ENCODE measurements at regions not wholly inside any gene's neighbourhood (a gene's known extent, or its start where the extent isn't known, plus 50 kb on each side); places are given as distances from the start of the nearest gene placed in this dataset.

- Mint-ChIP-seq H3K4me1 (no peaks in the 10 kb centered on the region), H3K27me3 (peaks cover 2% of the 10 kb centered on the region), H3K27ac (no peak overlapping the region), H3K9me3 (no peaks in the 10 kb centered on the region), H3K4me3 (no peak overlapping the region), H3K36me3 (no peaks in the 10 kb centered on the region)
- ATAC-seq (ENCODE audit: low read depth) (no peak), DNase-seq (ENCODE audit: low spot score in 2 of 2) (no peak)
These were observed 181.9 kb downstream of the CTTN start for GRCh38 chr11:70580036-70580805.

- Mint-ChIP-seq H3K27me3 (peaks cover 9% of the 10 kb centered on the region), H3K9me3 (no peaks in the 10 kb centered on the region), H3K36me3 (no peaks in the 10 kb centered on the region), H3K27ac (no peak overlapping the region), H3K4me1 (no peaks in the 10 kb centered on the region), H3K4me3 (no peak overlapping the region)
- ATAC-seq (ENCODE audit: low read depth) (no peak), DNase-seq (ENCODE audit: low spot score in 2 of 2) (no peak)
These were observed 183.9 kb downstream of the CTTN start for GRCh38 chr11:70581991-70582885.

DNA sequence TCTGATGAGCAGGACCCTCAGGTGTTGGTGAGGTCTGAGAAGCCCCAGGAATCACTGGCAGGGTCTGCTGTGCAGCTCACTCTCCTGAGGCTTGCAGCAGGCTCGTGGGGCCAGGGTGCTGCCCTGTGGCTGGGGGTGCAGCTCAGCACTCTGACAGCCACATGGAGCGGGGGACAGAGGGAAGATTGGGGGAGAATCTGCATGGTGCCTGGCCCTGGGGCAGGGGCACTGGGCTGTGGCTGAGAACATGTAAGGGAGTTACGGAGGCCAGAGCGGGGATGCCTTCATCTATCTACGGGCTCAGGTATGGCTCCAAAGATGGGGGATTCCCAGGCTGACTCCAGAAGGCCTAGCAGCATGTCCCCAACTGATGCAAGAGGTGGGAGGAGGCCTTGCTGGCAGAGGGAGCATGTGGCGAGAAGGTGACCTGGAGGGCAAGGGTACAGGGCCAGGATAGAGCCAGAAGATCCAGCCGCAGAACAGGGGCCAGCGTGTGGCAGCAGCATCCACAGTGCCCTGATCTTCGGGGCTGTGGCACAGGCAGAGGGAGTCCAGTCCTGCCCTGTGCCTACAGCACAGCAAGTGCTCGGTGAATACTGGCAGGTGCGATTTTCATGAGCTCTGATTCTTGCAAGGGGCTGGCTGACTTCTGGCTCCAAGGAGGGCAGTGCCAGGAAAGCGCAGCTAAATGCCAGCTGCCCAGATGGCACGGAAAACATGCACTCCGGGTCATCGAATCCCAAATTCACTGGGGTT lies 184.7 kb downstream of the CTTN start:
- Mint-ChIP-seq H3K27me3 (peaks cover 9% of the 10 kb centered on the region), H3K36me3 (no peaks in the 10 kb centered on the region), H3K4me1 (no peaks in the 10 kb centered on the region), H3K4me3 (no peak overlapping the region), H3K27ac (no peak overlapping the region), H3K9me3 (no peaks in the 10 kb centered on the region)
- ATAC-seq (ENCODE audit: low read depth) (no peak), DNase-seq (ENCODE audit: low spot score in 2 of 2) (no peak)

DNA sequence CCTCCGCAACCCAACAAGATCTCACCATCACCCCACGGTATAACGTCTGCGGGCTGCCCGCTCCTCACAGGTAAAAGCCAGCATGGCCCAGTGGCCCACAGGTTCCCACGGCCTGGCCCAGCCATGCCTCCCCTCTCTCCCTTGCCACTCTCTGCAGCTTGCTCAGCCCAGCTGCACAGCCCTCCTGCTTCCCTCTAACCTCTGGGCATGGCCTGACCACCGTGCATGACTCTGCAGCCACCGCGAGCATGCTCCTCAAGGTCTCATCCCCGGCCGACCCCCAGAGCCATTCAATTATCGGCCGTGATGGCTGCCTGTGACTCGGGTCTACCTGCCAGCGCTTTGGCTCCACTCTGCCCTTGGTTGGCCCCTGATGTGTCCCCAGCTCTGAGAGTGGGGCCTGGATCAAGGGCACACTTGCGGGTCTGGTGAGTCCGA lies 185.5 kb downstream of the CTTN start:
- Mint-ChIP-seq H3K27me3 (peaks cover 9% of the 10 kb centered on the region), H3K4me1 (no peaks in the 10 kb centered on the region), H3K4me3 (no peak overlapping the region), H3K36me3 (no peaks in the 10 kb centered on the region), H3K9me3 (no peaks in the 10 kb centered on the region), H3K27ac (no peak overlapping the region)
- no peak for DNase-seq (ENCODE audit: low spot score in 2 of 2)
- no peak for ATAC-seq (ENCODE audit: low read depth)

DNA sequence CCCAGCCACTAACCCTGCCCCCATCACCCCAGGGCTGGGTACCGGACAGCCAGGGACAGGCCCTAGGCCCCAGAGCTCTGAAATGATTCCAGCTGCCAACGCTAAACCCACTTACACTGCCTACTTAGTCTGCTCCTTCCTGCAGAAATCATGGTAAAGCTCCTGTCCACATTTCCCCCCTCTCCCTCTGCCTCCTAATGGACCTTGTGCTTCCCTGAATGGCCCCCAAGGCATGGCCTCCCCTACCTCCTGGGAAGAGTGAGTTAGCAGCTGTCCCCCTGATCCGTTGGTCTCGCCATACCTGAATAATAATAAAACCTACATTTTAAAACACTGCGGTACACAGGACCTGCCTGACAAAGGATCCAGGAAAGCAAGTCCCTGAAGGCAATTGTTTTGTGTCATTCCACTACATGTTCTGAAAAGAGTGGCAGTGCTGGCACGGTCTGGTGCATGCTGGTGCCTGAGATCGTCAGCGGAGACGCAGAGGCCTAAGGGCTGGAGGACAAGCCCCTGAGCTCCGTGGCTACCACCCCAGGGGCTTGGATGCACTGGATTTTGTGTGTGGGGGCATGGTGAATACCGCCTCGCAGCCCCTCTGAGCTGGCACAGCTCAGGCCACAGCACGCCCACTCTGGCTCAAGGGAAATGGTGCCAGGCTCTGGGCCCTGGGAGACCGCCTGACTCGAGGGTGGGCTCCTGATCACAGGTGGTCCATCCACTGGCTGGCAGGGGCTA lies 186.3 kb downstream of the CTTN start:
- no peaks in the 10 kb centered on the region for H3K9me3 Mint-ChIP-seq
- no peak for DNase-seq (ENCODE audit: low spot score in 2 of 2)
- no peak overlapping the region for H3K27ac Mint-ChIP-seq
- H3K36me3 Mint-ChIP-seq: no peaks in the 10 kb centered on the region
- H3K4me3 Mint-ChIP-seq: no peak overlapping the region
- no peaks in the 10 kb centered on the region for H3K4me1 Mint-ChIP-seq
- ATAC-seq (ENCODE audit: low read depth): no peak
- H3K27me3 Mint-ChIP-seq: peaks cover 9% of the 10 kb centered on the region

- Mint-ChIP-seq H3K4me3 (no peak overlapping the region), H3K36me3 (no peaks in the 10 kb centered on the region), H3K9me3 (no peaks in the 10 kb centered on the region), H3K4me1 (no peaks in the 10 kb centered on the region), H3K27ac (no peak overlapping the region), H3K27me3 (peaks cover 9% of the 10 kb centered on the region)
- DNase-seq (ENCODE audit: low spot score in 2 of 2): no peak
- ATAC-seq (ENCODE audit: low read depth): no peak
These were observed 186.9 kb downstream of the CTTN start for GRCh38 chr11:70585236-70585545.

GRCh38 chr11:70586261-70587074 lies 188.1 kb downstream of the CTTN start:
- no peaks in the 10 kb centered on the region for H3K36me3 Mint-ChIP-seq
- DNase-seq (ENCODE audit: low spot score in 2 of 2) (no peak), ATAC-seq (ENCODE audit: low read depth) (no peak)
- no peaks in the 10 kb centered on the region for H3K9me3 Mint-ChIP-seq
- no peak overlapping the region for H3K4me3 Mint-ChIP-seq
- H3K27me3 Mint-ChIP-seq: peaks cover 9% of the 10 kb centered on the region
- no peak overlapping the region for H3K27ac Mint-ChIP-seq
- H3K4me1 Mint-ChIP-seq: no peaks in the 10 kb centered on the region

DNA sequence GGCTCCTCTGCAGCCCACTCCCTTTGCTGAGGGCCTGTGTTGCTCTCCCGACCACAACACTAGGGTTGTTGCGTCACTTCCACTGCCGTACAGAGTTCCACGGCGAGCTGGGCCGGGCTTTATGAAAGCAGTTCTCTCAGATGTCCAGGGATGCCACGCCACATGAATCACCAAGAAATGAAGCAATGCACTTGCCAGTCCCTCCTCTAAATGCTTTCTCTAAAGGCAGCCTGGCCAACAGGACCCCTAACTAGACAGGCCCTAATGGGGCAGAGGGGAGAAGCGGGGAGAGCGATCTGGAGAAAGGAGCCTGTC lies 188.7 kb downstream of the CTTN start:
- no peaks in the 10 kb centered on the region for H3K36me3 Mint-ChIP-seq
- H3K4me1 Mint-ChIP-seq: no peaks in the 10 kb centered on the region
- no peak overlapping the region for H3K4me3 Mint-ChIP-seq
- H3K9me3 Mint-ChIP-seq: no peaks in the 10 kb centered on the region
- H3K27ac Mint-ChIP-seq: no peak overlapping the region
- DNase-seq (ENCODE audit: low spot score in 2 of 2) (no peak), ATAC-seq (ENCODE audit: low read depth) (no peak)
- peaks cover 9% of the 10 kb centered on the region for H3K27me3 Mint-ChIP-seq

DNA sequence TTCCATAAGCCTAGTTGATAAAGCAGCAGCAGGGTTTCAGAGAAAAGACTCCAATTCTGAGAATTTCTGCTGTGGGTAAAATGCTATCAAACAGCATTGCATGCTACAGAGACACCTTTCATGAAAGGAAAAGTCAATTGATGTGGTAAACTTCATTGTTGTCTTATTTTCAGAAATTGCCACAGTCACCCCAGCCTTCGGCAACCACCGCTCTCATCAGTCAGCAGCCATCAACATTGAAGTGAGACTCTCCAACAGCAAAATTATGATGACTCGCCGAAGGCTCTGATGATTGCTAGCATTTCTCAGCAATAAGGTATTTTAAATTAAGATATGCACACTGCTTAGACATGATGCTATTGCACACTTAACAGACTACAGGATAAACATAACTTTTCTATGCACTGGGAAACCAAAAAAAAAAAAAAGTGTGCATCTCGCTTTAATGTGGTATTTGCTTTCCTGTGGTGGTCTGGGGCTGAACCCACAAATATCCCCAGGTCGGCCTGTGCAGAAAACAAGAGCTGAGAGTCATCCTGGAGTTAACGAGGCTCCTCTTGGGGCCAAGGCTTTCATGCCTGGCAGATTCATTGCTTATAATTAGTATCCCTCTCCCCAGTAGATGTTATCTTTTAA lies 192.1 kb downstream of the CTTN start:
- no peak for DNase-seq (ENCODE audit: low spot score in 2 of 2)
- Mint-ChIP-seq H3K27me3 (peaks cover 7% of the 10 kb centered on the region), H3K27ac (no peak overlapping the region)

DNA sequence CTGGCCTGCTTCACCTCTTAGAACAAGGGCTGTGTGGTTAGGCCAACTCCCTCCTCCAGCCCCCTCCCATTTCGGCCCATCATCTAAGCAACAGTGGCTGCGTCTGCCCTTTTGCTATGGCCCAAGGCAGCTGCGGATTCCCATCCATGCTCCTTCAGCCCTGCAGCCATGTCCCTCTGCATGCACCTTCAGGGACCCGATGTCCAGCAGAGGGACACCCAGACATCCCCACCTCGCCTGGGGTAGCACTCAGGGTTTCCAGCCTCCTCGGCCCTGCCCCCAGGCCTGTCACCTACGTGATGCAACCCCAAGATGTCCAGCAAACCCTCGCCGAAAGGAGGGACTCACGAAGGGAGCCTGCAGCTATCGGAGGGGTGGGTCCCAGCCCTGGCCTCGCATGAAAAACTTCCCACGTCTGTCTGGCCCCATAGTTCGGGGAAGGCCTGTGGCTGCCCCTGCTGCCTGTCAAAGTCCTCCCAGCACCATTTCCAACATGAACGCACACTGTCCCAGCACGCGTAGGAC lies 194.4 kb downstream of the CTTN start:
- Mint-ChIP-seq H3K27me3 (peaks cover 6% of the 10 kb centered on the region), H3K9me3 (no peaks in the 10 kb centered on the region), H3K36me3 (no peaks in the 10 kb centered on the region), H3K4me3 (no peak overlapping the region), H3K4me1 (no peaks in the 10 kb centered on the region), H3K27ac (no peak overlapping the region)
- DNase-seq (ENCODE audit: low spot score in 2 of 2) (no peak), ATAC-seq (ENCODE audit: low read depth) (no peak)

More for the DNA sequence above, 192.1 kb downstream of the CTTN start:
- no peak for ATAC-seq (ENCODE audit: low read depth)
- no peaks in the 10 kb centered on the region for H3K36me3 Mint-ChIP-seq
- H3K4me1 Mint-ChIP-seq: no peaks in the 10 kb centered on the region
- H3K9me3 Mint-ChIP-seq: no peaks in the 10 kb centered on the region
- no peak overlapping the region for H3K4me3 Mint-ChIP-seq

DNA sequence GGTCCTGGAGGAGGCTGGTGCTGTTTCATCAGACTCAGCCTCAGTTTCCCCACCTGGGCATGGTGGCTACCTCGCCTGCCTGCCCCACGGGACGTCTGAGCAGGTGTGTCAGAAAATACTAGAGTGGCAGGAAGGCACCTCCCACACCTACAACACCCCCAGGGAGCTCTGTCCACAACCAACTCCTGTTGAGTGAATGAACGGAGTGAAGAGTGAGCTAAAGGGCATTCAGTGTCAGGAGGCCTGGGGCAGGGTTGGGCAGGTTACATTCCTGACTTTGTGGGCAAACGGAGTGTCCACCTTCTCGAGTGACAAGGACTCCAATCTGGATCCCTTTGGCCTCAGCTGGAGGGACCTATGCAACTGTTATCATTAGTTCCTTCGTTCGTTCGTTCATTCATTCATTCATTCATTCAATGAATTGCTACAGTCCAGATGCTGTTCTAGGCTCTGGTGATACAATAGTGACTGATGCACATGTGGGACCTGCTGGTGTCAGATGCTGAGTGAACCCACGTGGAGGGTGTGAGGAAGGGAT lies 195.2 kb downstream of the CTTN start:
- no peak for ATAC-seq (ENCODE audit: low read depth)
- H3K4me1 Mint-ChIP-seq: no peaks in the 10 kb centered on the region
- no peaks in the 10 kb centered on the region for H3K36me3 Mint-ChIP-seq
- no peak overlapping the region for H3K4me3 Mint-ChIP-seq
- no peak for DNase-seq (ENCODE audit: low spot score in 2 of 2)
- H3K27me3 Mint-ChIP-seq: peaks cover 8% of the 10 kb centered on the region
- H3K27ac Mint-ChIP-seq: no peak overlapping the region
- no peaks in the 10 kb centered on the region for H3K9me3 Mint-ChIP-seq

GRCh38 chr11:70594031-70594430 lies 195.7 kb downstream of the CTTN start:
- Mint-ChIP-seq H3K27me3 (peaks cover 8% of the 10 kb centered on the region), H3K27ac (no peak overlapping the region), H3K9me3 (no peaks in the 10 kb centered on the region), H3K36me3 (no peaks in the 10 kb centered on the region), H3K4me1 (no peaks in the 10 kb centered on the region), H3K4me3 (no peak overlapping the region)
- ATAC-seq (ENCODE audit: low read depth) (no peak), DNase-seq (ENCODE audit: low spot score in 2 of 2) (no peak)
